Upper lobe of left lung (tissue), 6 donors: ENCODE measurements at regions not wholly inside any gene's neighbourhood (a gene's known extent, or its start where the extent isn't known, plus 50 kb on each side); places are given as distances from the start of the nearest gene placed in this dataset.

ENCODE experiments used
- ATAC-seq, 2 donors: fragments of 200-7000 bp; cut with Tn5 transposase; one replicate each; pipeline ENCODE4 v1.9.1; 2022; ENCODE audit warnings: mild to moderate bottlenecking in 2 of 2, moderate library complexity in 2 of 2; ENCODE audit not compliant: low FRiP score in 2 of 2
- DNase-seq, 2 donors: peaks; one replicate each; pipeline ENCODE4 v3.0.0-alpha.2; 2019 to 2020
- H3K27ac ChIP-seq, 4 donors: fragments of 200-600 bp; sonication (generic); one replicate each; pipeline ENCODE4 v1.5.1; 2016 to 2019
- H3K27me3 ChIP-seq, 4 donors: fragments of 200-600 bp; sonication (generic); one replicate each; pipeline ENCODE4 v1.5.1; 2017 to 2019
- H3K36me3 ChIP-seq, 4 donors: fragments of 200-600 bp; sonication (generic); one replicate each; pipeline ENCODE4 v1.5.1; 2016 to 2019
- H3K4me1 ChIP-seq, 4 donors: fragments of 200-600 bp; sonication (generic); one replicate each; pipeline ENCODE4 v1.5.1; 2018 to 2019
- H3K4me3 ChIP-seq, 4 donors: fragments of 200-600 bp; sonication (generic); one replicate each; pipeline ENCODE4 v1.5.1; 2017 to 2019; ENCODE audit warnings: mild to moderate bottlenecking in 2 of 4, moderate library complexity in 1 of 4
- H3K9me3 ChIP-seq, 4 donors: fragments of 200-600 bp; sonication (generic); one replicate each; pipeline ENCODE4 v1.5.1; 2018 to 2019
- CTCF ChIP-seq, 6 experiments: fragments of 450-650 bp in 4 of 6; fragments of 200-600 bp in 2 of 6; sonication (generic) in 2 of 6; IDR thresholded peaks; one replicate each; pipeline ENCODE4 v1.5.1; 2016 to 2019; ENCODE audit warnings: antibody characterized with exemption in 6 of 6
- EP300 ChIP-seq, 4 donors: sonication (generic); formaldehyde crosslinking; IDR thresholded peaks; one replicate each; pipeline ENCODE4 v1.5.1; 2017; ENCODE audit warnings: antibody characterized with exemption in 4 of 4, control low read depth in 2 of 4
- POLR2A ChIP-seq, 4 donors: fragments of 450-650 bp; IDR thresholded peaks; one replicate each; pipeline ENCODE4 v1.5.1; 2016 to 2017; ENCODE audit warnings: antibody characterized with exemption in 4 of 4, mild to moderate bottlenecking in 2 of 4
- POLR2AphosphoS5 ChIP-seq, 2 donors: sonication (generic); formaldehyde crosslinking; IDR thresholded peaks; one replicate each; pipeline ENCODE4 v1.5.1; 2017; ENCODE audit warnings: antibody characterized with exemption in 2 of 2
- WGBS, 2 donors: methylation state at CpG; one replicate each; pipeline ENCODE4 v1.1.5; 2017 to 2018; 5-methylcytosine and 5-hydroxymethylcytosine counted together
- donor health status: DM: no; HTN: no; CAD: no; lungs with moderate emphysema.
- donor health status: DM: no; HTN: yes; CAD: no; lungs with severe emphysema.

DNA sequence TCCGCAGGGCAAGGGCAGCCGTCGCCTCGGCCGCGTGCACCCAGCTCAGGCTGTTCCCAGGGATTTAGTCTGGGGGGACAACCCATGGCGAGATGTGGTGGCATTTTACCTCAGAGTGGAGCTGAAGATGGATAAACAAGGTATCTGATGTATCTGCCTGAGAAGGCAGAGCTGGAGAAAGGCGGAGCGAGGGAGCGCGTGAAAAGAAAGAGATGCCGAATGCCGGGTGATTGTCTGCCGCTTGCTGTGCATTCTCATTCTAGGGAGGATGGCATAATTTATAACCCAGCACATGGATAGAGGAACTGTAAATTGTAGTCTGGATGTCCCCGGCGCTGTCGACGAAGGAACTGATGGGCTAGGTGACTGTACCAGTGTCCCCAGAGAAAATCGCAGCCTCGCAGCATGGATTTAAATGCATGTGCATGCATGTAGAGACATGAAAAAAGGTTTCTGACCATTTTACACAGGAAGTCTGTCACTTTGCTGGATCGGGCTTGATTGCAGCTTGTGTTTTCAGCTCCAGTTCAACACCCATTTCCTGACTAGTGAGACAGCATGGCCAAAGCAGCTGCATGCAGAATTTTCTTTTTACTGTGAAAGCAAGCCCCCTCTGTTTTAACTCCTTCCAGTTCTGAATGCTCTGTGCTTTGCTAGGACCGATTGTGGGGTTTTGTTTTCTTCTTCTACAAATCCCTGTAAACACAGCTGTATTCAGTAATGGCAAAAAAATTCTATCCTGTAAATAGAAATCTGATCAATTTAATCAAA is 149.7 kb downstream of the PRL start:
- no peak for ATAC-seq
- TF ChIP-seq EP300 (IDR thresholded peaks at IDR 0.05) = no peak
- TF ChIP-seq POLR2A (IDR thresholded peaks at IDR 0.05) = no peak
- TF ChIP-seq CTCF (IDR thresholded peaks at IDR 0.05) = no peak
- TF ChIP-seq POLR2AphosphoS5 (IDR thresholded peaks at IDR 0.05) = no peak
- peaks cover 29 to 40% (median 33%) of the 10 kb centered on the region in 4 donors for H3K4me1 ChIP-seq
- H3K9me3 ChIP-seq = no peaks in the 10 kb centered on the region
- no peak overlapping the region for H3K27ac ChIP-seq
- no peaks in the 10 kb centered on the region for H3K27me3 ChIP-seq
- H3K36me3 ChIP-seq = no peaks in the 10 kb centered on the region
- DNase-seq = no peak
- WGBS, 2 donors = 39 to 64% methylated on average over 22 of the region's 22 CpGs
- peak overlapping the region in 3 of 4 donors; percentile 11 to 16 (median 13) for H3K4me3 ChIP-seq

- Histone ChIP-seq H3K27ac (no peak overlapping the region), H3K4me1 (peaks cover 29 to 40% (median 33%) of the 10 kb centered on the region in 4 donors), H3K4me3 (no peak overlapping the region), H3K9me3 (no peaks in the 10 kb centered on the region), H3K36me3 (no peaks in the 10 kb centered on the region), H3K27me3 (no peaks in the 10 kb centered on the region)
- WGBS, 2 donors = 50 to 51% methylated on average over 7 of the region's 7 CpGs
- TF ChIP-seq POLR2A (IDR thresholded peaks at IDR 0.05) = no peak
- no peak for TF ChIP-seq POLR2AphosphoS5 (IDR thresholded peaks at IDR 0.05)
- no peak for TF ChIP-seq EP300 (IDR thresholded peaks at IDR 0.05)
- no peak for TF ChIP-seq CTCF (IDR thresholded peaks at IDR 0.05)
- ATAC-seq = peak; percentile 52 to 65
- DNase-seq = no peak
Observed at GRCh38 chr6:22147921-22148776, 148.7 kb downstream of the PRL start.

GRCh38 chr6:22149096-22149495 is 147.7 kb downstream of the PRL start:
- no peak for DNase-seq
- Histone ChIP-seq H3K27me3 (no peaks in the 10 kb centered on the region), H3K4me1 (peaks cover 29 to 40% (median 33%) of the 10 kb centered on the region in 4 donors), H3K27ac (no peak overlapping the region), H3K4me3 (no peak overlapping the region), H3K9me3 (no peaks in the 10 kb centered on the region), H3K36me3 (no peaks in the 10 kb centered on the region)
- 24 to 33% methylated on average over 3 of the region's 3 CpGs for WGBS, 2 donors
- TF ChIP-seq EP300 (IDR thresholded peaks at IDR 0.05) (no peak), POLR2AphosphoS5 (IDR thresholded peaks at IDR 0.05) (no peak), POLR2A (IDR thresholded peaks at IDR 0.05) (no peak), CTCF (IDR thresholded peaks at IDR 0.05) (no peak)
- ATAC-seq = no peak

GRCh38 chr6:22149501-22150367 is 147.1 kb downstream of the PRL start:
- Histone ChIP-seq H3K27me3 (no peaks in the 10 kb centered on the region), H3K4me1 (peaks cover 29 to 40% (median 33%) of the 10 kb centered on the region in 4 donors), H3K9me3 (no peaks in the 10 kb centered on the region), H3K36me3 (no peaks in the 10 kb centered on the region), H3K27ac (no peak overlapping the region), H3K4me3 (no peak overlapping the region)
- no peak for DNase-seq
- TF ChIP-seq POLR2AphosphoS5 (IDR thresholded peaks at IDR 0.05) = no peak
- TF ChIP-seq EP300 (IDR thresholded peaks at IDR 0.05) = no peak
- TF ChIP-seq CTCF (IDR thresholded peaks at IDR 0.05) = no peak
- no peak for TF ChIP-seq POLR2A (IDR thresholded peaks at IDR 0.05)
- 72 to 79% methylated on average over 11 of the region's 11 CpGs for WGBS, 2 donors
- ATAC-seq = no peak
